K562 (cell line): ENCODE measurements at regions not wholly inside any gene's neighbourhood (a gene's known extent, or its start where the extent isn't known, plus 50 kb on each side); places are given as distances from the start of the nearest gene placed in this dataset.

ENCODE experiments used
- ADNP ChIP-seq: fragments of 200-800 bp; sonication (Bioruptor generic); IDR thresholded peaks from 2 replicates; pipeline ENCODE4 v1.6.1; 2016; ENCODE audit warnings: missing genetic modification characterization, missing compliant biosample characterization
- FOXJ2 ChIP-seq: fragments of 200-800 bp; sonication (Bioruptor generic); IDR thresholded peaks from 2 replicates; pipeline ENCODE4 v1.6.1; 2016; ENCODE audit warnings: missing genetic modification characterization, missing compliant biosample characterization
- GATAD2A ChIP-seq: fragments of 450-650 bp; IDR thresholded peaks from 2 replicates; pipeline ENCODE4 v1.6.1; 2017
- HMGN3 ChIP-seq: IDR thresholded peaks from 2 replicates; pipeline ENCODE4 v1.6.1; 2011; ENCODE audit warnings: borderline replicate concordance, low read depth, mild to moderate bottlenecking, mixed read lengths, low read length; ENCODE audit not compliant: insufficient read length; ENCODE audit errors: extremely low read depth
- SIN3B ChIP-seq: fragments of 450-650 bp; IDR thresholded peaks from 2 replicates; pipeline ENCODE4 v1.6.1; 2017; ENCODE audit warnings: low read depth, mild to moderate bottlenecking, moderate library complexity
- ZFP30 ChIP-seq: fragments of 250-450 bp; sonication (Bioruptor Pico); IDR thresholded peaks from 2 replicates; pipeline ENCODE4 v1.8.0; 2022; ENCODE audit warnings: moderate library complexity, mild to moderate bottlenecking, inconsistent platforms, borderline replicate concordance
- TF ChIP-seq, protein P1 (sequence below): fragments of 250-450 bp; sonication (Bioruptor Pico); IDR thresholded peaks from 2 replicates; pipeline ENCODE4 v1.5.0; 2021; ENCODE audit warnings: mild to moderate bottlenecking, borderline replicate concordance
- TF ChIP-seq, protein P2 (sequence below): fragments of 250-450 bp; sonication (Bioruptor Pico); IDR thresholded peaks from 2 replicates; pipeline ENCODE4 v1.8.0; 2021; ENCODE audit warnings: moderate library complexity, mild to moderate bottlenecking, inconsistent platforms

DNA sequence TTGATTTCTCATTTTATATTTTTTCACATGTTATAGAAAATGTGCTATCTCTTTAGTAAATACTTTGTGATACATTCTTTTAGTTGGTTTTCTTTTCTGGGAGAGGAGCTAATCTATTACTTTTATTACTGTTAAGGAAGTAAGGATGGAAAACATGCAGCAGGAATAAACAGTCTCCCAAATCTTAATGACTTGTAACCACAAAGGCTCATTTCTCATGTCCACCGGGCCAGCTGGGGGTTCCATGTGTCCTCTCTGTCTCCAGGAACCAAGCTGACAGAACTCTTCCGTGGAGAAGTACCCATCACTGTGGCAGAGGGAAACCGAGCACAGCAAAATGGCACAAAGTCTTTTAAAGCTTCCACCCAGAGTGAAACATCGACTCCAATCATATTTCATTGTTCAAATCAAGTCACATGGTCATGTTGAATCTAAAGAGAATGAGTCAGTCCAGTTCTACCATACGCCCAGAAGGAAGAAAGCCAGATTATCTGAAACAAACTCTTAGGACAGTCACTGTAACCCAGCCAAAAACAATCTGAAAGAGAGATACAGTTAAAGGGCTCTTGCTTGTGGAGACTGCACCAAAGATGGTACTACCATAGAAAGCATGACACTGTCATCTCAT is 97.1 kb upstream of the CDH6 start:
- no peak for TF ChIP-seq ADNP (tag)
- TF ChIP-seq, protein P1, sequence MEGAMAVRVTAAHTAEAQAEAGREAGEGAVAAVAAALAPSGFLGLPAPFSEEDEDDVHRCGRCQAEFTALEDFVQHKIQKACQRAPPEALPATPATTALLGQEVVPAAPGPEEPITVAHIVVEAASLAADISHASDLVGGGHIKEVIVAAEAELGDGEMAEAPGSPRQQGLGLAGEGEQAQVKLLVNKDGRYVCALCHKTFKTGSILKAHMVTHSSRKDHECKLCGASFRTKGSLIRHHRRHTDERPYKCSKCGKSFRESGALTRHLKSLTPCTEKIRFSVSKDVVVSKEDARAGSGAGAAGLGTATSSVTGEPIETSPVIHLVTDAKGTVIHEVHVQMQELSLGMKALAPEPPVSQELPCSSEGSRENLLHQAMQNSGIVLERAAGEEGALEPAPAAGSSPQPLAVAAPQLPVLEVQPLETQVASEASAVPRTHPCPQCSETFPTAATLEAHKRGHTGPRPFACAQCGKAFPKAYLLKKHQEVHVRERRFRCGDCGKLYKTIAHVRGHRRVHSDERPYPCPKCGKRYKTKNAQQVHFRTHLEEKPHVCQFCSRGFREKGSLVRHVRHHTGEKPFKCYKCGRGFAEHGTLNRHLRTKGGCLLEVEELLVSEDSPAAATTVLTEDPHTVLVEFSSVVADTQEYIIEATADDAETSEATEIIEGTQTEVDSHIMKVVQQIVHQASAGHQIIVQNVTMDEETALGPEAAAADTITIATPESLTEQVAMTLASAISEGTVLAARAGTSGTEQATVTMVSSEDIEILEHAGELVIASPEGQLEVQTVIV (CRISPR knock-in tag), result no peak
- TF ChIP-seq, protein P2, sequence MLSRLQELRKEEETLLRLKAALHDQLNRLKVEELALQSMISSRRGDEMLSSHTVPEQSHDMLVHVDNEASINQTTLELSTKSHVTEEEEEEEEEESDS (CRISPR knock-in tag), result no peak
- TF ChIP-seq HMGN3, result no peak
- TF ChIP-seq ZFP30 (CRISPR knock-in tag), result no peak
- TF ChIP-seq FOXJ2 (tag), result no peak
- TF ChIP-seq SIN3B, result no peak
- TF ChIP-seq GATAD2A, result no peak
